H9 (cell line): ENCODE measurements at regions not wholly inside any gene's neighbourhood (a gene's known extent, or its start where the extent isn't known, plus 50 kb on each side); places are given as distances from the start of the nearest gene placed in this dataset.

ENCODE experiments used
- DNase-seq: peaks from one replicate; pipeline ENCODE4 v3.0.0-alpha.2; 2017
- H2AFZ ChIP-seq: one replicate; pipeline ENCODE4 v1.6.1; 2013; ENCODE audit warnings: mild to moderate bottlenecking, low read length, control low read depth, moderate library complexity
- H2AK5ac ChIP-seq: 2 replicates; pipeline ENCODE4 v1.6.1; 2013; ENCODE audit warnings: low read length, control low read depth, mixed read lengths; ENCODE audit not compliant: insufficient read length
- H2BK120ac ChIP-seq: one replicate; pipeline ENCODE4 v1.6.1; 2013; ENCODE audit warnings: low read depth, mild to moderate bottlenecking, low read length, control low read depth, inconsistent platforms; ENCODE audit not compliant: poor library complexity, severe bottlenecking
- H2BK12ac ChIP-seq: 2 replicates; pipeline ENCODE4 v1.6.1; 2013; ENCODE audit warnings: low read length, control low read depth, mixed read lengths, low read depth; ENCODE audit not compliant: insufficient read length
- H2BK15ac ChIP-seq: 2 replicates; pipeline ENCODE4 v1.6.1; 2013; ENCODE audit warnings: low read depth, low read length, control low read depth
- H2BK20ac ChIP-seq: one replicate; pipeline ENCODE4 v1.6.1; 2013; ENCODE audit warnings: low read depth, mild to moderate bottlenecking, low read length, control low read depth, inconsistent platforms; ENCODE audit not compliant: poor library complexity, severe bottlenecking
- H2BK5ac ChIP-seq: 2 replicates; pipeline ENCODE4 v1.6.1; 2013; ENCODE audit warnings: low read length, control low read depth, mixed read lengths; ENCODE audit not compliant: insufficient read length
- H3K14ac ChIP-seq: 2 replicates; pipeline ENCODE4 v1.6.1; 2013; ENCODE audit warnings: low read length, control low read depth; ENCODE audit not compliant: insufficient read depth
- H3K18ac ChIP-seq: 2 replicates; pipeline ENCODE4 v1.6.1; 2013; ENCODE audit warnings: low read depth, mild to moderate bottlenecking, mixed read lengths, low read length, control low read depth; ENCODE audit not compliant: insufficient read length
- H3K23ac ChIP-seq: 2 replicates; pipeline ENCODE4 v1.6.1; 2013; ENCODE audit warnings: low read length, control low read depth, mixed read lengths, low read depth; ENCODE audit not compliant: insufficient read length
- H3K23me2 ChIP-seq: 2 replicates; pipeline ENCODE4 v1.6.1; 2013; ENCODE audit warnings: low read depth, mild to moderate bottlenecking, mixed read lengths, low read length, control low read depth; ENCODE audit not compliant: insufficient read length, poor library complexity, severe bottlenecking
- H3K27ac ChIP-seq: 2 replicates; pipeline ENCODE4 v1.5.1; 2013; ENCODE audit warnings: low read length, control low read depth, mixed read lengths, low read depth; ENCODE audit not compliant: insufficient read length
- H3K27me3 ChIP-seq: 2 replicates; pipeline ENCODE4 v1.6.1; 2013; ENCODE audit warnings: low read length, control low read depth, inconsistent platforms; ENCODE audit not compliant: insufficient read depth
- H3K4ac ChIP-seq: 2 replicates; pipeline ENCODE4 v1.6.1; 2013; ENCODE audit warnings: low read depth, mild to moderate bottlenecking, control low read depth, inconsistent platforms, low read length, moderate library complexity
- H3K4me1 ChIP-seq: 2 replicates; pipeline ENCODE4 v1.6.1; 2013; ENCODE audit warnings: low read length, control low read depth, inconsistent platforms; ENCODE audit not compliant: insufficient read depth
- H3K4me2 ChIP-seq: 2 replicates; pipeline ENCODE4 v1.6.1; 2013; ENCODE audit warnings: low read length, control low read depth, mixed read lengths; ENCODE audit not compliant: insufficient read length, insufficient read depth
- H3K56ac ChIP-seq: 2 replicates; pipeline ENCODE4 v1.6.1; 2013; ENCODE audit warnings: low read depth, mild to moderate bottlenecking, mixed read lengths, low read length, control low read depth; ENCODE audit not compliant: insufficient read length
- H3K79me1 ChIP-seq: 2 replicates; pipeline ENCODE4 v1.6.1; 2013; ENCODE audit warnings: low read depth, mild to moderate bottlenecking, moderate library complexity, low read length, control low read depth, inconsistent platforms; ENCODE audit not compliant: insufficient read depth, poor library complexity, severe bottlenecking
- H3K79me2 ChIP-seq: 2 replicates; pipeline ENCODE4 v1.6.1; 2013; ENCODE audit warnings: low read length, control low read depth, inconsistent platforms; ENCODE audit not compliant: insufficient read depth
- H3K9ac ChIP-seq: 2 replicates; pipeline ENCODE4 v1.6.1; 2013; ENCODE audit warnings: low read length, control low read depth, mixed read lengths; ENCODE audit not compliant: insufficient read length; ENCODE audit errors: extremely low read depth
- H3K9me3 ChIP-seq: one replicate; pipeline ENCODE4 v1.6.1; 2013; ENCODE audit warnings: low read depth, low read length, inconsistent platforms; ENCODE audit not compliant: control insufficient read depth
- H3T11ph ChIP-seq: one replicate; pipeline ENCODE4 v1.6.1; 2013; ENCODE audit warnings: mild to moderate bottlenecking, low read length, control low read depth, inconsistent platforms
- H4K20me1 ChIP-seq: one replicate; pipeline ENCODE4 v1.6.1; 2013; ENCODE audit not compliant: control insufficient read depth, insufficient read length, insufficient read depth
- H4K5ac ChIP-seq: 2 replicates; pipeline ENCODE4 v1.6.1; 2013; ENCODE audit warnings: low read depth, mild to moderate bottlenecking, mixed read lengths, low read length, control low read depth; ENCODE audit not compliant: insufficient read length
- H4K8ac ChIP-seq: replicated peaks from 2 replicates; pipeline ENCODE4 v1.6.1; 2013; ENCODE audit warnings: low read length, control low read depth, mixed read lengths, low read depth; ENCODE audit not compliant: insufficient read length
- H4K91ac ChIP-seq: 2 replicates; pipeline ENCODE4 v1.6.1; 2013; ENCODE audit warnings: low read depth, mild to moderate bottlenecking, moderate library complexity, mixed read lengths, low read length, control low read depth; ENCODE audit not compliant: insufficient read length
- H3K27ac Mint-ChIP-seq, 3 experiments: 2 replicates in 2 of 3; 3 replicates in 1 of 3; pipeline ENCODE4 v1.8.0; 2020 to 2021; ENCODE audit warnings: mixed read lengths in 3 of 3, mild to moderate bottlenecking in 1 of 3, moderate library complexity in 1 of 3
- H3K27me3 Mint-ChIP-seq: 2 replicates; pipeline ENCODE4 v1.8.0; 2021; ENCODE audit warnings: low read depth, mild to moderate bottlenecking, moderate library complexity, mixed read lengths
- H3K36me3 Mint-ChIP-seq, 3 experiments: 2 replicates in 2 of 3; 3 replicates in 1 of 3; pipeline ENCODE4 v1.8.0; 2020 to 2021; ENCODE audit warnings: low read depth in 3 of 3, mixed read lengths in 3 of 3; ENCODE audit not compliant: insufficient read depth in 1 of 3
- H3K4me1 Mint-ChIP-seq, 2 experiments: 2 replicates each; pipeline ENCODE4 v1.8.0; 2020; ENCODE audit warnings: mixed read lengths in 2 of 2
- H3K4me3 Mint-ChIP-seq, 2 experiments: 2 replicates in 1 of 2; 3 replicates in 1 of 2; pipeline ENCODE4 v1.8.0; 2020 to 2021; ENCODE audit warnings: mild to moderate bottlenecking in 2 of 2, mixed read lengths in 2 of 2, moderate library complexity in 1 of 2
- H3K9me3 Mint-ChIP-seq, 2 experiments: 2 replicates in 1 of 2; 3 replicates in 1 of 2; pipeline ENCODE4 v1.8.0; 2020; ENCODE audit warnings: mild to moderate bottlenecking in 2 of 2, mixed read lengths in 2 of 2, moderate library complexity in 1 of 2
- CTCF ChIP-seq: fragments of 200-600 bp; sonication (generic); conservative IDR thresholded peaks from 3 replicates; pipeline ENCODE4 v1.8.0; 2021; ENCODE audit warnings: antibody characterized with exemption, mild to moderate bottlenecking

- Histone ChIP-seq H4K20me1 (no peaks in the 10 kb centered on the region), H3K79me2 (no peaks in the 10 kb centered on the region), H2BK120ac (no peak overlapping the region), H4K8ac (no peak overlapping the region), H3T11ph (no peak overlapping the region), H3K4me2 (no peak overlapping the region), H3K4ac (no peak overlapping the region), H4K91ac (no peak overlapping the region), H3K4me1 (peaks cover 5% of the 10 kb centered on the region; the same call in 1 of the 2 replicates), H3K23ac (no peak overlapping the region), H2BK12ac (no peak overlapping the region), H3K56ac (no peak overlapping the region), H3K14ac (no peak overlapping the region), H3K27ac (no peak overlapping the region), H2BK20ac (no peak overlapping the region), H3K79me1 (no peaks in the 10 kb centered on the region), H3K23me2 (no peaks in the 10 kb centered on the region), H2BK5ac (no peak overlapping the region), H3K18ac (no peak overlapping the region), H3K9me3 (no peaks in the 10 kb centered on the region), H4K5ac (no peak overlapping the region), H2BK15ac (no peak overlapping the region), H2AFZ (no peak overlapping the region), H3K9ac (no peak overlapping the region), H3K27me3 (no peaks in the 10 kb centered on the region), H2AK5ac (no peak overlapping the region)
- Mint-ChIP-seq H3K36me3 (no peaks in the 10 kb centered on the region), H3K27ac (no peak overlapping the region), H3K9me3 (no peaks in the 10 kb centered on the region), H3K4me3 (no peak overlapping the region), H3K4me1 (peaks cover 11 to 12% of the 10 kb centered on the region in 2 experiments), H3K27me3 (no peaks in the 10 kb centered on the region)
- DNase-seq, result no peak
- no peak for TF ChIP-seq CTCF
These were observed 620.2 kb upstream of the INTU start for GRCh38 chr4:127012549-127012948.
